Neural crest cell (in vitro differentiated cells): ENCODE measurements at regions not wholly inside any gene's neighbourhood (a gene's known extent, or its start where the extent isn't known, plus 50 kb on each side); places are given as distances from the start of the nearest gene placed in this dataset.
"Not testable (repeated sequence)": the region's sequence is repeated elsewhere in the genome, so short reads cannot be mapped to it uniquely, and the experiment has no call there.

Source experiments
- DNase-seq: peaks from one replicate; pipeline ENCODE4 v3.0.0; 2021; ENCODE audit warnings: low read depth, mixed read lengths, low spot score
- H3K27ac Mint-ChIP-seq: one replicate; pipeline ENCODE4 v1.8.0; 2021; ENCODE audit warnings: mild to moderate bottlenecking, mixed read lengths; ENCODE audit not compliant: unreplicated experiment
- H3K27me3 Mint-ChIP-seq: 2 replicates; pipeline ENCODE4 v1.8.0; 2021; ENCODE audit warnings: low read depth, mild to moderate bottlenecking, mixed read lengths
- H3K36me3 Mint-ChIP-seq: 2 replicates; pipeline ENCODE4 v1.8.0; 2021; ENCODE audit warnings: low read depth, mild to moderate bottlenecking, mixed read lengths
- H3K4me1 Mint-ChIP-seq: 2 replicates; pipeline ENCODE4 v1.8.0; 2021; ENCODE audit warnings: mixed read lengths
- H3K4me3 Mint-ChIP-seq: one replicate; pipeline ENCODE4 v1.8.0; 2021; ENCODE audit warnings: mild to moderate bottlenecking, mixed read lengths
- H3K9me3 Mint-ChIP-seq: 2 replicates; pipeline ENCODE4 v1.8.0; 2021; ENCODE audit warnings: mixed read lengths
- CTCF ChIP-seq: fragments of 200-600 bp; sonication (generic); conservative IDR thresholded peaks from 2 replicates; pipeline ENCODE4 v1.5.0; 2021; ENCODE audit warnings: antibody characterized with exemption, mild to moderate bottlenecking

DNA sequence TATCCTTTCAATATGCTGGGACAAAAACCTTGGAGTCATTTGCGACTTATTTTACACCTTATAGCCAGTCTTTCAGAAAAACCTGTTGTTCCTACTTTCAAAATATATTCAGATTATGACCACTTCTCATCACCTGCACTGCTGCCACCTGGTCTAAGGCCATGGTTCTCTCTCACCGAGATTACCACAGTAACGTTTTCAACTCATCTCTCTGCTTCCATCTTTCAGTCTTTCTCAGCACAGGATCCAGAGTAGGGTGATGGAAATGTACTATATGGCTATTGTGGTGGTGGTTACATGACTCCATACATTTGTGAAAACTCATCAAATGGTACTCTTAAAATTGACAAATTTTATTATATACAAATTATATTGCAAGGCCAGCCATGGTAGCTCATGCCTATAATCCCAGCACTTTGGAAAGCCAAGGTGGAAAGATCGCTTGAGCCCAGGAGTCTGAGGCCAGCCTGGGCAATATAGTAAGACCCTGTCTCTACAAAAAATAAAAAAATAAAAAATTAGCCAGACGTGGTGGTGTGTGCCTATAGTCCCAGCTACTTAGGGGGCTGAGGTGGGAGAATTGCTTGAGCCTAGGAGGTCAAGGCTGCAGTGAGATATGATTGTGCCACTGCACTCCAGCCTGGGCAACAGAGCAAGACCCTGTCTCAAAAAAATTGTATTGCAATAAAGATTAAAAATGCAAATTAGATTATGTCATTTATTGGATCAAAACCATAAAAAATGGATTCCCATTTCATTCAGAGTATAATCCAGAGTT is 120.9 kb upstream of the PPP2R5A start:
- no peak overlapping the region for H3K27ac Mint-ChIP-seq
- no peaks in the 10 kb centered on the region for H3K4me1 Mint-ChIP-seq
- H3K36me3 Mint-ChIP-seq, result no peaks in the 10 kb centered on the region
- H3K4me3 Mint-ChIP-seq, result no peak overlapping the region
- H3K9me3 Mint-ChIP-seq, result no peaks in the 10 kb centered on the region
- no peaks in the 10 kb centered on the region for H3K27me3 Mint-ChIP-seq
- DNase-seq, result no peak
- no peak for TF ChIP-seq CTCF

GRCh38 chr1:212166244-212166643 is 119.0 kb upstream of the PPP2R5A start:
- DNase-seq, result no peak
- no peaks in the 10 kb centered on the region for H3K36me3 Mint-ChIP-seq
- H3K4me3 Mint-ChIP-seq, result no peak overlapping the region
- no peak for TF ChIP-seq CTCF
- H3K27ac Mint-ChIP-seq, result no peak overlapping the region
- no peaks in the 10 kb centered on the region for H3K4me1 Mint-ChIP-seq
- H3K9me3 Mint-ChIP-seq, result no peaks in the 10 kb centered on the region
- H3K27me3 Mint-ChIP-seq, result no peaks in the 10 kb centered on the region

DNA sequence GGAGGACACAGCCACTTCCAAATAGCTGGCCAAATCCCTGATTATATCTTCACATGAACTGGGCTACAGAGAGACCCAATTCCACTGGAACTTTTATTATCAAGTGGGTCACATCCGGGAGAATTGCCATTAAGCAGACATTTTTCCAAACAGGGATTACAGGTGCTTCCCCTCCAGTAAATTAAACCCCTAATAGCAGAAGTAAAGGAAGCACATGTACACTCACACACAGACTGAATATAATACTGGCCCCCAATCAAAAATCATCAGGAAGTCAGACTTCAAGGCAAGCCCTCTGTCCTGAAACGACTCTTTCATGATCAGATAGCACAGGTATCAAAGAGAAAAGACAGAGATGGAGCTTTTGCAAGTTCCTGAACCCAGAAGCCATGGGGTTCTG is 118.6 kb upstream of the PPP2R5A start:
- Mint-ChIP-seq H3K27ac (no peak overlapping the region), H3K27me3 (no peaks in the 10 kb centered on the region), H3K4me1 (no peaks in the 10 kb centered on the region), H3K9me3 (no peaks in the 10 kb centered on the region), H3K4me3 (no peak overlapping the region), H3K36me3 (no peaks in the 10 kb centered on the region)
- no peak for DNase-seq
- TF ChIP-seq CTCF, result no peak

GRCh38 chr1:212167098-212167497 is 118.1 kb upstream of the PPP2R5A start:
- H3K4me3 Mint-ChIP-seq, result no peak overlapping the region
- no peak overlapping the region for H3K27ac Mint-ChIP-seq
- no peak for TF ChIP-seq CTCF
- H3K36me3 Mint-ChIP-seq, result no peaks in the 10 kb centered on the region
- no peaks in the 10 kb centered on the region for H3K4me1 Mint-ChIP-seq
- DNase-seq, result no peak
- H3K9me3 Mint-ChIP-seq, result no peaks in the 10 kb centered on the region
- no peaks in the 10 kb centered on the region for H3K27me3 Mint-ChIP-seq

DNA sequence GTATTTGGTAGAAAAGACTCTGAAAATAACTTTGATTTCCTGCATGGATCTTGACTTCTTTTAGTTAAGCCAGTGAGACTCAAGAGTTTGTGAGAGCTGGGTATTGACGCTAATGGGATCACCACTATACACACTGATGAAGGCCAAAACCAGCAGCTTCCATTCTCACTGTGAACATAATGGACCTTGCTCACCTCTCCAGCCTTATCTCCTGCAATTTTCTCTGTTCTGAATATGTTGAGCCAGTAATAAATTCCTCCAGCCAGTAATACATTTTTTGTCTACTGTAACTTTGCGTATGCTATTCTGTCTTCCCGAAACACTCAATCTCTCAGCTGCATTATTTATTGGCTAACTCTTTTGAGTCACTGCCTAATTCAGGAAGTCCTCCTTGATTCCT is 111.6 kb upstream of the PPP2R5A start:
- H3K27me3 Mint-ChIP-seq, result no peaks in the 10 kb centered on the region
- no peaks in the 10 kb centered on the region for H3K36me3 Mint-ChIP-seq
- DNase-seq, result no peak
- no peak overlapping the region for H3K4me3 Mint-ChIP-seq
- peak overlapping the region; percentile 64 for H3K27ac Mint-ChIP-seq
- H3K9me3 Mint-ChIP-seq, result no peaks in the 10 kb centered on the region
- no peak for TF ChIP-seq CTCF
- no peaks in the 10 kb centered on the region for H3K4me1 Mint-ChIP-seq

- not testable (repeated sequence) for DNase-seq, H3K27ac Mint-ChIP-seq, H3K4me3 Mint-ChIP-seq, H3K27me3 Mint-ChIP-seq, H3K36me3 Mint-ChIP-seq, H3K9me3 Mint-ChIP-seq, H3K4me1 Mint-ChIP-seq
These were observed 110.9 kb upstream of the PPP2R5A start for GRCh38 chr1:212174295-212174694.
